Ascending aorta (tissue), 2 donors: ENCODE measurements at regions not wholly inside any gene's neighbourhood (a gene's known extent, or its start where the extent isn't known, plus 50 kb on each side); places are given as distances from the start of the nearest gene placed in this dataset.

Source experiments
- DNase-seq, 2 donors: peaks; one replicate each; pipeline ENCODE4 v3.0.0-alpha.2; 2019; ENCODE audit warnings: low spot score in 2 of 2
- H3K27ac ChIP-seq, 2 donors: fragments of 200-600 bp; sonication (generic); one replicate each; pipeline ENCODE4 v1.5.1; 2016 to 2017; ENCODE audit warnings: mild to moderate bottlenecking in 1 of 2
- H3K27me3 ChIP-seq: fragments of 200-600 bp; sonication (generic); one replicate; pipeline ENCODE4 v1.5.1; 2017
- H3K36me3 ChIP-seq, 2 donors: fragments of 200-600 bp; sonication (generic); one replicate each; pipeline ENCODE4 v1.5.1; 2016
- H3K4me1 ChIP-seq, 2 donors: fragments of 200-600 bp; sonication (generic); one replicate each; pipeline ENCODE4 v1.5.1; 2016 to 2017; ENCODE audit warnings: mild to moderate bottlenecking in 1 of 2
- H3K4me3 ChIP-seq, 2 donors: fragments of 200-600 bp; sonication (generic); one replicate each; pipeline ENCODE4 v1.5.1; 2016 to 2017; ENCODE audit warnings: mild to moderate bottlenecking in 1 of 2
- H3K9me3 ChIP-seq, 2 donors: fragments of 200-600 bp; sonication (generic); one replicate each; pipeline ENCODE4 v1.5.1; 2016
- CTCF ChIP-seq, 3 experiments: fragments of 200-600 bp in 2 of 3; fragments of 450-650 bp in 1 of 3; sonication (generic) in 2 of 3; IDR thresholded peaks; one replicate each; pipeline ENCODE4 v1.5.1; 2016 to 2019; ENCODE audit warnings: antibody characterized with exemption in 3 of 3, mild to moderate bottlenecking in 1 of 3, moderate library complexity in 1 of 3
- intact Hi-C: fragments of 100-400 bp; cut with DNase I; formaldehyde crosslinking; loops from one replicate; pipeline ENCODE4 v1.15.1; 2023

GRCh38 chr11:19642185-19643158 lies 70.2 kb upstream of the NAV2 start:
- Histone ChIP-seq H3K4me3 (no peak overlapping the region), H3K4me1 (peaks cover 4 to 14% of the 10 kb centered on the region in 2 donors), H3K27ac (peak overlapping the region; percentile 3 to 66), H3K27me3 (no peaks in the 10 kb centered on the region), H3K36me3 (no peaks in the 10 kb centered on the region), H3K9me3 (no peaks in the 10 kb centered on the region)
- no peak for DNase-seq
- no peak for TF ChIP-seq CTCF (IDR thresholded peaks at IDR 0.05)
- intact Hi-C loops = no loop called here

- Histone ChIP-seq H3K27me3 (no peaks in the 10 kb centered on the region), H3K4me3 (no peak overlapping the region), H3K9me3 (no peaks in the 10 kb centered on the region), H3K27ac (no peak overlapping the region), H3K36me3 (no peaks in the 10 kb centered on the region), H3K4me1 (peaks cover 4 to 14% of the 10 kb centered on the region in 2 donors)
- TF ChIP-seq CTCF (IDR thresholded peaks at IDR 0.05) = no peak
- DNase-seq = no peak
- intact Hi-C loops = no loop called here
These were observed 73.0 kb upstream of the NAV2 start for GRCh38 chr11:19639603-19640105.

- H3K27ac ChIP-seq = no peak overlapping the region
- peaks cover 16 to 31% of the 10 kb centered on the region in 2 donors for H3K4me1 ChIP-seq
- no peaks in the 10 kb centered on the region for H3K9me3 ChIP-seq
- no peaks in the 10 kb centered on the region for H3K27me3 ChIP-seq
- H3K36me3 ChIP-seq = no peaks in the 10 kb centered on the region
- H3K4me3 ChIP-seq = no peak overlapping the region
- no peak for TF ChIP-seq CTCF (IDR thresholded peaks at IDR 0.05)
- intact Hi-C loops = no loop called here
- DNase-seq = no peak
These were observed 77.3 kb upstream of the NAV2 start for GRCh38 chr11:19635332-19635731.

- Histone ChIP-seq H3K4me3 (peak overlapping the region in 1 of 2 donors; percentile 23), H3K27me3 (no peaks in the 10 kb centered on the region), H3K27ac (peak overlapping the region; percentile 89 to 90), H3K36me3 (no peaks in the 10 kb centered on the region), H3K4me1 (peaks cover 21 to 46% of the 10 kb centered on the region in 2 donors), H3K9me3 (no peaks in the 10 kb centered on the region)
- DNase-seq = peak; percentile 65 to 91
- intact Hi-C loops = loop anchor here (5.0 kb wide), 2 partner anchors 39 to 94 kb away; no protein-coding TSS in a partner anchor
- no peak for TF ChIP-seq CTCF (IDR thresholded peaks at IDR 0.05)
These were observed 79.4 kb upstream of the NAV2 start for GRCh38 chr11:19633276-19633675.

GRCh38 chr11:19632499-19632834 lies 80.2 kb upstream of the NAV2 start:
- Histone ChIP-seq H3K27ac (peak overlapping the region; percentile 89 to 90), H3K4me1 (peaks cover 21 to 54% of the 10 kb centered on the region in 2 donors), H3K9me3 (no peaks in the 10 kb centered on the region), H3K36me3 (no peaks in the 10 kb centered on the region), H3K4me3 (peak overlapping the region in 1 of 2 donors; percentile 13), H3K27me3 (no peaks in the 10 kb centered on the region)
- DNase-seq = no peak
- intact Hi-C loops = loop anchor here (5.0 kb wide), 2 partner anchors 40 to 95 kb away; no protein-coding TSS in a partner anchor
- no peak for TF ChIP-seq CTCF (IDR thresholded peaks at IDR 0.05)
